Mammary epithelial cell (primary cell): ENCODE measurements at regions not wholly inside any gene's neighbourhood (a gene's known extent, or its start where the extent isn't known, plus 50 kb on each side); places are given as distances from the start of the nearest gene placed in this dataset.

ENCODE experiments used
- EZH2 ChIP-seq: IDR thresholded peaks from 2 replicates; pipeline ENCODE4 v1.6.1; 2012; ENCODE audit warnings: low read length, inconsistent platforms, borderline replicate concordance
- TF ChIP-seq, protein P1 (sequence below), 2 donors: IDR thresholded peaks in 1 of 2; conservative IDR thresholded peaks in 1 of 2; 2 replicates each; pipeline ENCODE4 v1.5.1; 2011 to 2012; ENCODE audit warnings: inconsistent platforms in 2 of 2, low read length in 2 of 2, mild to moderate bottlenecking in 2 of 2, control low read depth in 1 of 2, low read depth in 1 of 2; ENCODE audit not compliant: insufficient read depth in 1 of 2; ENCODE audit errors: extremely low read depth in 1 of 2

- TF ChIP-seq, protein P1, sequence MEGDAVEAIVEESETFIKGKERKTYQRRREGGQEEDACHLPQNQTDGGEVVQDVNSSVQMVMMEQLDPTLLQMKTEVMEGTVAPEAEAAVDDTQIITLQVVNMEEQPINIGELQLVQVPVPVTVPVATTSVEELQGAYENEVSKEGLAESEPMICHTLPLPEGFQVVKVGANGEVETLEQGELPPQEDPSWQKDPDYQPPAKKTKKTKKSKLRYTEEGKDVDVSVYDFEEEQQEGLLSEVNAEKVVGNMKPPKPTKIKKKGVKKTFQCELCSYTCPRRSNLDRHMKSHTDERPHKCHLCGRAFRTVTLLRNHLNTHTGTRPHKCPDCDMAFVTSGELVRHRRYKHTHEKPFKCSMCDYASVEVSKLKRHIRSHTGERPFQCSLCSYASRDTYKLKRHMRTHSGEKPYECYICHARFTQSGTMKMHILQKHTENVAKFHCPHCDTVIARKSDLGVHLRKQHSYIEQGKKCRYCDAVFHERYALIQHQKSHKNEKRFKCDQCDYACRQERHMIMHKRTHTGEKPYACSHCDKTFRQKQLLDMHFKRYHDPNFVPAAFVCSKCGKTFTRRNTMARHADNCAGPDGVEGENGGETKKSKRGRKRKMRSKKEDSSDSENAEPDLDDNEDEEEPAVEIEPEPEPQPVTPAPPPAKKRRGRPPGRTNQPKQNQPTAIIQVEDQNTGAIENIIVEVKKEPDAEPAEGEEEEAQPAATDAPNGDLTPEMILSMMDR (conservative IDR thresholded peaks at IDR 0.05 in 1 of 2, IDR thresholded peaks at IDR 0.05 in 1 of 2; ENCODE audit: extremely low read depth in 1 of 2, insufficient read depth in 1 of 2, low read depth in 1 of 2, low read length in 2 of 2) = no peak
- TF ChIP-seq EZH2 = no peak
Measured at GRCh38 chr21:24123785-24124184, 1483.5 kb downstream of the MRPL39 start.
